ENCODE measurements at regions not wholly inside any gene's neighbourhood (a gene's known extent, or its start where the extent isn't known, plus 50 kb on each side); places are given as distances from the start of the nearest gene placed in this dataset.

- DNase-seq, result no peak
Measured at GRCh38 chr5:67434466-67434865, 237.9 kb upstream of the CD180 start.

- DNase-seq, result no peak
Measured at GRCh38 chr5:67432606-67433005, 236.0 kb upstream of the CD180 start.

- no peak for DNase-seq
Measured at GRCh38 chr5:67431191-67431590, 234.6 kb upstream of the CD180 start.

- no peak for DNase-seq
Measured at GRCh38 chr5:67427850-67428298, 231.3 kb upstream of the CD180 start.

GRCh38 chr5:67426961-67427849 is 230.6 kb upstream of the CD180 start:
- no peak for DNase-seq

GRCh38 chr5:67425514-67425913 is 228.9 kb upstream of the CD180 start:
- DNase-seq, result no peak

- DNase-seq, result no peak
Measured at GRCh38 chr5:67417839-67418238, 221.2 kb upstream of the CD180 start.

GRCh38 chr5:67416986-67417385 is 220.4 kb upstream of the CD180 start:
- no peak for DNase-seq

GRCh38 chr5:67416133-67416937 is 219.7 kb upstream of the CD180 start:
- DNase-seq, result no peak

- DNase-seq, result no peak
Measured at GRCh38 chr5:67414712-67415111, 218.1 kb upstream of the CD180 start.

- no peak for DNase-seq
Measured at GRCh38 chr5:67413721-67414120, 217.1 kb upstream of the CD180 start.

GRCh38 chr5:67409126-67409777 is 212.7 kb upstream of the CD180 start:
- DNase-seq, result peak; percentile 13 to 27

- no peak for DNase-seq
Measured at GRCh38 chr5:67407979-67408378, 211.4 kb upstream of the CD180 start.

GRCh38 chr5:67405755-67406154 is 209.2 kb upstream of the CD180 start:
- no peak for DNase-seq

GRCh38 chr5:67405101-67405364 is 208.4 kb upstream of the CD180 start:
- DNase-seq, result no peak

- no peak for DNase-seq
Measured at GRCh38 chr5:67404256-67405100, 207.9 kb upstream of the CD180 start.

GRCh38 chr5:67402526-67402925 is 205.9 kb upstream of the CD180 start:
- DNase-seq, result no peak

- DNase-seq, result no peak
Measured at GRCh38 chr5:67401172-67401571, 204.6 kb upstream of the CD180 start.

- DNase-seq, result no peak
Measured at GRCh38 chr5:67400752-67401151, 204.2 kb upstream of the CD180 start.

- no peak for DNase-seq
Measured at GRCh38 chr5:67395790-67396418, 199.3 kb upstream of the CD180 start.

GRCh38 chr5:67393211-67393610 is 196.6 kb upstream of the CD180 start:
- DNase-seq, result no peak

GRCh38 chr5:67390935-67391334 is 194.3 kb upstream of the CD180 start:
- no peak for DNase-seq
